ENCODE measurements at regions not wholly inside any gene's neighbourhood (a gene's known extent, or its start where the extent isn't known, plus 50 kb on each side); places are given as distances from the start of the nearest gene placed in this dataset.

DNA sequence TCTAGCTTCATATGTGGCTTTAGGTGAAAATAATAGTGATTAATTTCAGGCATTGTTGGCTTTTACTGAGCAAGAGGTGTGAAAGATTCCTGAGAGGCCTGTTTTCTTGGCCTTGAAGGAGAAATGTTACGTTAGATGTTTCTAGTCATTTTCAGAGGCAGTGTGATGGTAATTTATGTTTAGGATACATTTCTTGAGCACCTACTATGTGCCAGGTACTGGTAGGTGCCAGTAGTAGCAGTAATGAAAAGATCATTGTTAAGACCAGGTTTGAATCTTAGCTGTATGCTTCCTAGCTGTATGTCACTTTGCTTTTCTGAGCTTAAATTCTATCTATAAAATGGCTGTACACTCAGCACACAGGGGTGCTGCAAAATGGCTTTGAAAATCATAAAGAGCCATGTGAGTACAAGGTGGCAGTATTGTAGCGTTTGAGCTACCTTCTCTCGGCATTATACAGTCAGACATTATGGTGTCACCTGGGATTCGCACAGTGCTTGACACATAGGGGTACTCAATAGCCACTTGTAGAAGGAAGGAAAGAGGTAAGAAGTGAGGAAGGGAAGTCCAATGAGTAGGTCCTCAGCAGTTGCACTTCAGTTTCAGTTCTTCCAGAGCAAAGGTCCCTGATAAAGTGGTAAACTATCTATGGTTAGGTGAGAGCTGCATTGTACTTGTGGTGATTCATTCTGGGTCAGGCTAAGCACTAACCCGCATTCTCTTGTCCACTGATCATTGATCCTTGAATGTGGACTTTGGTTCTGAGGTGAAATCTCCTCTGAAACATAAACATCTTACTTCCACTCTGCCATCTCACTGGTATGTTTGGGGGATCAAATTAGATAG lies 166.5 kb upstream of the NR3C1 start:
- no peak for DNase-seq (ENCODE audit: low read depth in 4 of 4, low spot score in 2 of 4)

DNA sequence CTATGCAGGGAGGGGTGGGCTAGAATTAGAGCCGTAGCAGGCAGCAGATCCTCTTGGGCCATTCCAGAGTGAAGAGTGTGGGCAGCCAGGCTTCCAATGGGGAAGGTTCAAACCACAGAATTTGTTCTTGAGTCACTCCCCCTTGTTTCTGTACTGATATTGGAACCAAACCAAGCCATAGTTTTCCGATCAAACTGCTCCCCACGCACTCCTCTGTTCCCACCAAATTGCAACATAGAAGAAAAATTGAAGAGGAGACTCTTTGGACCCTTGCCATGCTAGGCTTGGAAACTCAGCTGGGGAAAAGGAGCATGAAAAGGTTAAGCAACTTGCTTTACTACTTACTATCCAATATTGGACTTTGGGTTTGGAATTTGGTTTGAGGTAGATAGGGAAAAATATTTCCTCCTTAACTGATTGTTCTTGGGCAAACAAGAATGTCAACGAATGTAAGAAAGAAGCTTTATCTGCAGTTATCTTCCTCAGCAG lies 165.8 kb upstream of the NR3C1 start:
- no peak for DNase-seq (ENCODE audit: low read depth in 4 of 4, low spot score in 2 of 4)

DNA sequence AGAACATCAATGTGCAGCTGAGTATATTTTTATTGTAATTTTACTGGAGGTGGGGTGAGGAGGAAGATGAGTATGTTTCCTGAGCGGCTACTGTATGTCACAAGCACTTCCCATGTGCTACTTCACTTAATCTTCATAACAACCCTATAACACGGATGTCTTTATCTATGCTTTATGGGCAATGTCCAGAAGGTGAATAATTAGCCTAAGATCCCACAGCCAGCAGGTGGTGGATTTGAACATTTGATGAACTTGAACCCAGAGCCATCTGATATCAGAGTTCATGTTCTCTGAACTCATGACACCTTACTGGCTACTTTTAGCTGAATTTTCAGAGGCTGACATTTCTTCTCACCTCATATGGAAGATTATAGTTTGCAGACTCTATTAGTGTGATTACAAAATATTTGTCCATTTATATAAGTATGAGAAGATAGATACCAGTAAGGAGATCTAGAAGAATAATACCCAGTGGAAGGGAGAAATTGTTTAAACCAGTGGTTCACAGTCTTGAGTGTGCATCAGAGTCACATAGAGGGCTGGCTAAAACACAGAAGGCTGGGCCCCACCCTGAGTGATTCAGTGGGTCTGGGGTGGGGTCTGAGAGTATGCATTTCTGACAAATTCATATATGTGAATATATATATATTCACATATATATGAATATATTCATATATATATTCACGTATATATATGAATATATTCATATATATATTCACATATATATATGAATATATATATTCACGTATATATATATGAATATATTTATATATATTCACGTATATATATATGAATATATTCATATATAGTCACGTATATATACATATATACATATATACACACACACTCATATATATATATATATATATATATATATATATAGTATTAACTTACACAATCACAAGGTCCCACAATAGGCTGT lies 164.4 kb upstream of the NR3C1 start:
- no peak for DNase-seq (ENCODE audit: low read depth in 4 of 4, low spot score in 2 of 4)

DNA sequence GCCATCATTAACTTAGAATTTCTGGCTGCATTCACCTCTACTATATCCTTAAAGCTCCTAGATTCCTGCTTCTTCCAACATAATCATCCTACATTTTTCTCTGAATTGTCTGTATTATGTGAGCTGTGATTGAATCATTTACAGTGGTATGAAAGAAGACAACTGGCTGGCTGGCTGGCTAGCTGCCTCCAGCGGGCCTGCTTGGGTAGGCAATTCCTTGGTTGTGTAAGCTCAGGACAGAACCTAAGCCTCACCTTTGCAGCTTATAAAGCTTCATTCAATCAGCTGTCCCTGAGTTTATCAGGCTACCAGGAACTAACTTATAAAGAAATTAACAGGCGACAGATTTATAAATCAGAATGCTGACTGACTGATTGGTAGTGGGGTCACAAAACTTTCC lies 162.7 kb upstream of the NR3C1 start:
- DNase-seq (ENCODE audit: low read depth in 4 of 4, low spot score in 2 of 4) = no peak

DNA sequence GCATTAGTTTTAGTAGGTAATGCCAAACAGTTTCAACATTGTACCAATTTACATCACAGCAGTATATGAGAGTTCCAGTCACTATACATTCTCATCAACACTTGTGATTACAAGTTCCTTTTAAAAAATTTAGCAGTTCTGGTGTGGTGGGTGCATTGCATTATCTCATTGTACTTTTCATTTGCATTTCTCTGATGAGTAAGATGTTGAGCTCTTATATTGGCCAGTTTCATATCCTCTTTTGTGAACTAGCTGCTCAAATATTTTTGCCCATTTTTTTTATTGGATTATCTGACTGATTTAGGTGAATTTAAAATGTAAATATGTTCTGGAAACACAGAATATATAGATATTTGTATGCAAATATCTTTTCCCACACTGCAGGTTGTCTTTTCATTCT lies 160.9 kb upstream of the NR3C1 start:
- DNase-seq (ENCODE audit: low read depth in 4 of 4, low spot score in 2 of 4) = no peak

DNA sequence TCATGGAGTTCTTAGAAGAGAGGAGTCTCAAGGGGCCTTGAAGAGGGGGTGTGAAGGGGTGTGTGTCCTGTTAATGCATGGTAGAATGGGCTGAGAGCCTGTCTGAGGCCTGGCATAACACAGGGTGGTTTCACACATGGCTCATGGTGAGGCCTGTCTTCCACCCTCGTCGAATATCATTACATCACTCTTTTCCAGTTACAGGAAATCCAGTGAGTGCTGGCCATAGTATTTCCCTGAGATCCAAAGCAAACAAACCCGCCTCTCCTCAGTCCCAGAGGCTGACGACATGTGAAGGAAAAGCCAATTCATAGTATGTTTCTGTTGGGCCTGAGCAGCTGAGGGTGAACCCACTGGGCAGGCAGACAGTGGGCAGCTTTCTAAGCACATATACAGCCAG lies 159.4 kb upstream of the NR3C1 start:
- no peak for DNase-seq (ENCODE audit: low read depth in 4 of 4, low spot score in 2 of 4)

DNA sequence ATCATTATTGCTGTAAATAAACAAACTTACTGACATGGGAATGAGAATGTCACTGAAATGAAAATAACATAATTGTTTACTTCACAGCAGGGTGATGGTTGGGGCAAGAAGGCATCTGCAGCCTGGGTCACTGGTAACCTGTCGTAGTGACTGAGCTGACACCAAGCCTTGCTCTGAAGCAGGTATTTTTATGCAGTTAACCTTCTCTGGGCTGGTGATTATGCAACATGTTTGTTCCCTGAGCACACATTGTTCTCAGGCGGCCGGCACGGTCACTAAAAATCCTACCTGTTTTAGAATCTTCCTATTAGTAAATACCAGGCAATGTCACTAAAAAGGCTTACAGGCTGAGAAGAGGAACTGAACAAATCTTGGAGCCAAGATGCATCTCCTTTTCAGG lies 157.7 kb upstream of the NR3C1 start:
- no peak for DNase-seq (ENCODE audit: low read depth in 4 of 4, low spot score in 2 of 4)

DNA sequence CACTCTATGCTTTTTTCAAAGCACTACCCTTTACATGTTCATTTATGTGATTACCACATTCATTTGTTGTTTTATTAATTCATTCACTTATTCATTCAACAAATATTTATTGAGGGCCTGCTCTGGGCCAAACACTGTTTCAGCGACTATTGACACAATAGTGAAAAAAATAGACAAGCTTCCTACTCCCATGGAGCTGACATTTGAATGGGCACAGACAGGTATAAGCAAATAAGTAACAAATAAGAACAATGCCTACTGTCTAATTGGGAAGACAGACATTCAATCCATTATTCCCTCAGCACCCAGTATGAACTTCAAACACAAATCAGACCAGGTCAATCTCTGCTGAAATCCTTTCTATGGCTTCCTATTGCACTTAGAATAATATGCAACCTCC lies 156.9 kb upstream of the NR3C1 start:
- no peak for DNase-seq (ENCODE audit: low read depth in 4 of 4, low spot score in 2 of 4)

DNA sequence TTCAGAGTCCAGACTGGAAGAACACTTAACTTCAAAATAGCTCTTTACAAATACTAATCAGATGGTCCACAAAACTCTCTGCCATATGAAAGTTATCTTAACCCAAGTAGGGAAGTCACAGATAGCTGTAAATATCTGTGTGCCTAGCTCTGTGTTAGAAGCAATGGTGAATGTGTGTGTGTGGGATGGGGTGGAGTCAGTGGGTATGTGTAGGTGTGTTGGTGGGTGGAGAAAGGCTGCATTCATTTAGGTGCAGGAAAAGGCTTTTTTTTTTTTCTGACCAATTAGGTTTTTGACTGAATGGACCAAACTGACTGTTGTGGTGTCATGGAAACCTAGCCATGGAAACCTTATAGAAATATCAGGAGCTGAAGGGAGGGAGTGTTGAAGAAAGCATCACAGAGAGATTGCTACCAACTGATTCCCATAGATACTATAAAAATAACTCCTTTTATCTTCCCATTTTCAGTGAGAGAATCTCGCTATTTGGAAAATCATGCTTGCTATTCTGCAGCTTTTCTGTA lies 156.2 kb upstream of the NR3C1 start:
- no peak for DNase-seq (ENCODE audit: low read depth in 4 of 4, low spot score in 2 of 4)

DNA sequence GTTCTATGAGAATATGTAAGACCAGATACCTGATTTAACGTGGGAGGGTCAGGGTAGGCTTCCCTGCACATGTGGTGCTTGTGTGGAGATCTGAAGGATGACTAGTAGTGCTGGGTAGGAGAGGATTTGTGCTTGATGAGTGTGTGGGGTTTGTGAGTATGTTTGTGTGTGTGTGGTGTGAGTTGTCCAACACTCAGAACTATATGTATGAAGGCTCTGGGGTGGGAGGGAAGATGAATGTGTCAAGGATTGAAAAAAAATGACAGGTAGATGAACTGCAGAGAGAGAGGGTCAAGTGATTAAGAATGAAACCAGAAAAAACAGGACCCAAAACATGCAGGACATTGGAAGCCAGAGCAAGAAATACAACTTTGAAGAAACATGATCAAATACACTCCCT lies 154.6 kb upstream of the NR3C1 start:
- no peak for DNase-seq (ENCODE audit: low read depth in 4 of 4, low spot score in 2 of 4)

DNA sequence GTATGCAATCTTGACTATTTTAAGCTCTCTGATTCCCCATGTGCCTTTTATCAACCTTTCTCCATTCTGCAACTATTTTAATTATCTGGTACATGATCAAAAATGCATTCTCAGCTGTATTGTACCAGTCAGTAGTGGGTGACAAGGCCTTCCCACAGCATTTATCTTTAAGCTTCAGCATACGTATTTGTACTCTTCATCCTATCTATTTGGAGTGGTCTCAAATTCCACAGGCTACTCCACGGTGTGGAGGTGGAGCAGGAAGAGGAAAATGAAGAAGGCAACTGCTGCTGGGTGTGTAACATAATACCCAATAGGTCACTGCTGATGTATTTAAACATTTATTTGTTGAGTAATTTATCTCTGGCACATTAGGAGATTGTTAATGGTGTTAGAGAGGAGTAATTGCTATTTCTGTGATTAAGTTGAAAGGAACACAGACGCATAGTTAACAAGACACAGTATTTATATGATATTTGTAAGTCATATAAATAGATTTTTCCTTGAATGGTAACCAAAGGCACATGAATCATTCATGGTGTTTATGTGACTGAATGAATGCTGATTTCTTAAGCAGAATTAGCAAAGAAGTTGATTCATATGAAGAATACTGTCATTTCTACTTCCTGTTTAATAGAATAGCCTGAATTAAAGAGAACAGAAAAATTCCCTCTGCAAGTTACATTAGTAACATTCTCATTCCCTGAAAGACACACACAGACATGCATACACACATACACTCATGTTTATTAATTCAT lies 153.8 kb upstream of the NR3C1 start:
- DNase-seq (ENCODE audit: low read depth in 4 of 4, low spot score in 2 of 4) = no peak

DNA sequence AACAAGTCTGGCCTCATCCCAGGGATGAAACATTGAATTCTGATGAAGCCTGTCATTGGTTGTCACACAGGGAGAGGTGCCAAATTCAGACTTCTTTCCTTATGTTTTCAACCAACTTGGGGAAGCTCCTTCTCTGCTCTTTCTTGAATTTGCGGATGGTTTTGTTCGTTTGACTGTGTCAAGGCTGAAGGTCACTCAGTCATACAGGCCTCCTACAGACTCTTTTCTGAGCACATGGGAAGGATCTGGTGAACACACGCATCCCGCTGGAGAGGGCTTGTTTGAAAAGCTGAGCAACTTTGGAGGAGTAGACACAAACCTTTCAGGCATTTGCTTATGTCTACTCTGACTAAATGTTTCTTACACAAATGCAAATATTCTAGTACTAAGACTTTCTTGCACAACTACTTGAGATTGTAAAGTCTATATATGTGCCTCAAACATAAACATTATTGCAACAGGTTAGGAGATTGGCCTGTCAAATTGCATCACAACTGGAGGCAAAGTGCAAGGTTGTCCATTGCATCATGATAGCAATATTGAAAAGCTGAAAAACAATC lies 151.5 kb upstream of the NR3C1 start:
- no peak for DNase-seq (ENCODE audit: low read depth in 4 of 4, low spot score in 2 of 4)

DNA sequence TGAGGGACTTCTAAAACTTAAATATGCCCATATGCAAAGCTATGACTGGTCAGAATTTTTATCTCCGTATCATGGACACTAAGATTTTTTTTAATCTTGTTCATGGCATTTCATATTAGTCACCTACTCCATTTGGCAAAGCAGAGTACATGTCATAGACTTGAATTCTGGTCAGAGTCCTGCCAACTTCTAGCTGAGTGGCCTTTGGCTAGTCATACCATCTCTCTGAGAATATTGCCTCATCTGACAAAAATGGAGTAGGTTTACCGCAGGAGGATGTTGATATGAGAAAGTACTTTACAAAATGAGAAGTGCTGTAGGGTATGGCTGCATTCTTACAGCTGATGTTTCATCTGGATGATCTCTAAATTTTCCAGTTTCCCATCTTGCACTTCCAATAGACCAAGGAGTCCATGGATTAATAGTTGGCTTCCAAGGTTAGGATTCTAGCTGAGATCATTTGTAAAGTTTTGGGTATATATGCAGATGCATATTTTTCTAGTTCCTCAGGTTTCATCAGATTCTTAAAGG lies 150.8 kb upstream of the NR3C1 start:
- DNase-seq (ENCODE audit: low read depth in 4 of 4, low spot score in 2 of 4) = no peak

DNA sequence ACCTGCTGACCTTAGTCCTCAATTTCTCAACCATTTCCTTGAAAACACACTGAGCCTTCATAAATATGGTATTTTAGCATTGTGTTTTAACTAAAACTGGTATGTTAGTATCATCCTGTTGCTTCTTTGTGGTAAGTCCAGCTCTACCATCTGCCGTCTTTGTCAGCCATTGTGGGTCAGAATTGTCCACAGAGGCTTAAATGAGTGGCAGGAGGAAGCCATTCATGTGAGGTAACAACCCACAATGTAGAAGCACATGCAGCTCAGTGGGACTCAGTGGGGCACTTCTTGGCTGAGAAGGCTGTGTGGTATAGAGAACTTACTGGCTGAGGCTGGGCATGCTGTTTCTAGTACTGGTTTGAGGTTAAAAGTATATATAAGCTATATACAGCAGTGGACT lies 149.2 kb upstream of the NR3C1 start:
- DNase-seq (ENCODE audit: low read depth in 4 of 4, low spot score in 2 of 4) = no peak

DNA sequence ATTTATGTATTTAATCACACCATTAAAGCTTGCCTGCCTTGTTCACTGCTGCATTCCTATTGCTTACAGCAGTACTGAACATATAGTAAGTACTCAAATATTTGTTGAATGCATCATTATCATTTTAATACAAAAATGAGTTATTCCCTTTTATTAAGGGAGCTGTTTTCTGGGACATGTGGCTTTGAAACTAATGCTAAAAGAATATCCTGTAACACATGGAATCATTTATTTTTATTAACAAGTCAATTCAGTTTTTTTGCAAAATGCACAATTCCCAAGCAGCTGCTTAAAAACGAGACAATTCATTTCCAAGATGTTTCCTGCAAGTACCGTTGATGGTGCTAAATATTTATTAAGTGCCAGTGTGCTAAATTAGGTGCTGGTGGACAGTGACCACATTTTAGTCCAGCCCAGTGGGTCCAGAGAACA lies 148.3 kb upstream of the NR3C1 start:
- DNase-seq (ENCODE audit: low read depth in 4 of 4, low spot score in 2 of 4) = no peak

DNA sequence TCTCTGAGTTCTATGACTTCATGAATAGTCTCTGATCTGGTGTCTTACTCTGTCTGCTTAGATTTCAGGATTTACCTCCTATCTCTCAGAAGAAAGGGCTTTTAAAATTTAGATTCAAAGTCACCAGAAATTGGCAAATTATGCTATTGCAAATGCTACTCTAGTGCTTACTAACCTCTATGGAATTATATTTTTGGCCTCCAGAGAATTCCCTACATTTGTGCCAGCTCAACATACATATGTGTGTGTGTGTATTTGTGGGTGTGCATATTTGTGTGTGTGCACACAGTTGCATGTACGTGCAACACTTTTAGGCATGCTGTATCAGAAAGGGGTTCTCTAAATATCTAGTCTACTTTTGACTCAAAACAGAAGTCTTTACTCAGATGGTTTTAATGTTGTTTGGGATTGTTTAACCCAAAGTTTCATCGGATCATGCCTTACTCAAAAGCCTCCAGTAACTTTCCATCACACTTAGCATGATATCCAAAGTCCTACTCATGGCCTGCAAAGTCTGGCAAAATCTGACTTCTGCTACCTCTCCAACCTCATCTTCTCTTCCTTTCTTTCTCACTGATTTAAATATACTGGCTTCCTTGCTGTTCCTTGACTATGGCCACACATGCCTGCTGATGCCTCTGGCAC lies 147.6 kb upstream of the NR3C1 start:
- DNase-seq (ENCODE audit: low read depth in 4 of 4, low spot score in 2 of 4) = no peak

DNA sequence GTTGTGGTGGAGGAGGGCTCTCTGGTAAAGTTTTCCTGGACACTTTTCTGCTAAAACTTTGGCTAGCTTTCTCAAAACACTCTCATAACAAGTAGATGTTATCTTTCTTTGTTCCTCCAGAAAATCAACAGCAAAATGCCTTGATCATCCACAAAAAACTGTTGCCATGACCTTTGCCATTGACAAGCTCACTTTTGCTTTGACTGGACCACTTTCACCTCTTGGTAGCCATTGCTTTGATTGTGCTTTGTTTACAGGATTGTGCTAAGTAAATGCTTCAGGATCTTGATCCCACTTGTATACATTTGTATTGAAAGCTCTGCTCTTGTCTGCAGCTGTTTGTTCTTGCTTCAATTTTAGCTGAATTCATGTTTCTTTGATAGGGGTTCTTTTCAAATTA lies 143.9 kb upstream of the NR3C1 start:
- DNase-seq (ENCODE audit: low read depth in 4 of 4, low spot score in 2 of 4) = no peak

DNA sequence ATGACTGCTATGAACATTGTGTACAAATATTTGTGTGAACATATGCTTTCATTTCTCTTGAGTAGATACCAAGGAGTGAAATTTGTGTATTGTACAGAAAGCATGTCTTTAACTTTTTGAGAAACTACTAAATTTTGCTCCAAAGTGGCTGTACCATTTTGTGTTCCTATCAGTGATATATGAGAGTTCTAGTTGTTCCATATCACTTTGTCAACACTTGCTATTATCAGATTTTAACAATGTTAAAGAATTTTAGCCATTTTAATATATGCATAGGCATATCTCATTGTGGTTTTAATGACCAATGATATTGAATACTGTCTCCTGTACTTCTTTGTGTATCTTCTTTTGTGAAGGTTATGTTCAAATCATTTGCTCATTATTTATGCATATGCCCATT lies 142.9 kb upstream of the NR3C1 start:
- no peak for DNase-seq (ENCODE audit: low read depth in 4 of 4, low spot score in 2 of 4)

DNA sequence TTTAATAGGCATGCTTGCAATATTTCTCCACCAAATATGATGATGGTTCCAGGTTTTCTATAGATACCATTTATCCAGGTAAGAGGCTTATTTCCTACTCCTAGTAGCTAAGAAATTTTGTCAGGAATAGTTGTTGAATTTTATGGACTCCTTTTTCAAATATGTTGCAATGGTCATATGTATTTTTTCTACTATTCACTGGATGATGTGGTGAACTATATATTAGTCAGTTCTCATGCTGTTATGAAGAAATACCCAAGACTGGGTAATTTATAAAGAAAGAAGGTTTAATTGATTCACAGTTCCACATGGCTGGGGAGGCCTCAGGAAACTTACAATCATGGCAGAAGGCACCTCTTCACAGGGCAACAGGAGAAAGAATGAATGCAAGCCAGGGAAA lies 141.1 kb upstream of the NR3C1 start:
- no peak for DNase-seq (ENCODE audit: low read depth in 4 of 4, low spot score in 2 of 4)
